NB4 (cell line): ENCODE measurements at regions not wholly inside any gene's neighbourhood (a gene's known extent, or its start where the extent isn't known, plus 50 kb on each side); places are given as distances from the start of the nearest gene placed in this dataset.

ENCODE experiments used
- CTCF ChIP-seq: IDR thresholded peaks from one replicate; pipeline ENCODE4 v1.5.1; 2012; ENCODE audit warnings: low read depth, low read length
- MAX ChIP-seq: IDR thresholded peaks from 2 replicates; pipeline ENCODE4 v1.6.1; 2011; ENCODE audit warnings: low read depth, low read length
- MYC ChIP-seq: IDR thresholded peaks from 2 replicates; pipeline ENCODE4 v1.6.1; 2011; ENCODE audit warnings: low read depth, low read length
- POLR2A ChIP-seq: IDR thresholded peaks from 2 replicates; pipeline ENCODE4 v1.6.1; 2011; ENCODE audit warnings: mild to moderate bottlenecking; ENCODE audit not compliant: insufficient read length; ENCODE audit errors: extremely low read depth

- TF ChIP-seq CTCF: no peak
- TF ChIP-seq MAX: no peak
- TF ChIP-seq POLR2A: no peak
- no peak for TF ChIP-seq MYC
Measured at GRCh38 chr18:67131498-67131897, 385.0 kb downstream of the DSEL start.
